HepG2 (cell line): ENCODE measurements at regions not wholly inside any gene's neighbourhood (a gene's known extent, or its start where the extent isn't known, plus 50 kb on each side); places are given as distances from the start of the nearest gene placed in this dataset.

Experiments
- ATAC-seq: fragments of 200-7000 bp; cut with Tn5 transposase; 3 replicates; pipeline ENCODE4 v1.9.1; 2020; ENCODE audit warnings: mild to moderate bottlenecking, moderate library complexity
- BruUV-seq: library from RNA; stranded (reverse); fragments of 400-500 nt; replicated peaks from 2 replicates; lab custom pipeline; 2021; lab: Mats Ljungman, UMichigan
- CTCF ChIA-PET: fragments of 300-600 bp; formaldehyde crosslinking; extraction: SDS; loops from one replicate; lab custom pipeline; 2021; ENCODE audit warnings: low total read pairs, inconsistent platforms, low intra/inter-chr PET ratio; lab: Yijun Ruan, JAX
- POLR2A ChIA-PET: fragments of 350-600 bp; sonication (Branson Sonifier 250); formaldehyde crosslinking; loops from one replicate; lab custom pipeline; 2020; ENCODE audit warnings: antibody characterized with exemption, inconsistent platforms; lab: Yijun Ruan, JAX
- DNase-seq: peaks from one replicate; pipeline ENCODE4 v3.0.0-alpha.2; 2015; ENCODE audit warnings: low spot score
- FAIRE-seq: peaks from 3 replicates; lab custom pipeline; 2011; peaks lifted over from hg19 to GRCh38; lab: Jason Lieb, UNC
- H2AFZ ChIP-seq: one replicate; pipeline ENCODE4 v1.6.1; 2011; ENCODE audit warnings: low read length, inconsistent platforms
- H3K27ac ChIP-seq: fragments of 300-600 bp; 3 replicates; pipeline ENCODE4 v1.8.0; 2011; ENCODE audit warnings: mixed run types, mild to moderate bottlenecking, mixed read lengths, low read length, inconsistent platforms; ENCODE audit not compliant: insufficient read depth; ENCODE audit errors: extremely low read length
- H3K27me3 ChIP-seq, 2 experiments: fragments of 200-600 bp in 1 of 2; 2 replicates in 1 of 2; 3 replicates in 1 of 2; pipeline versions ENCODE4 v1.6.0 to v1.8.0; 2011; ENCODE audit warnings: low read length in 2 of 2, mild to moderate bottlenecking in 2 of 2, moderate library complexity in 2 of 2, inconsistent platforms in 1 of 2; ENCODE audit not compliant: insufficient read depth in 2 of 2, control insufficient read depth in 1 of 2
- H3K36me3 ChIP-seq, 2 experiments: fragments of 200-600 bp in 1 of 2; replicated peaks in 1 of 2; 2 replicates in 1 of 2; 3 replicates in 1 of 2; pipeline versions ENCODE4 v1.5.1 to v1.8.0; 2011; ENCODE audit warnings: low read length in 2 of 2, inconsistent platforms in 1 of 2; ENCODE audit not compliant: insufficient read depth in 2 of 2, control insufficient read depth in 1 of 2
- H3K4me1 ChIP-seq: 2 replicates; pipeline ENCODE4 v1.5.1; 2012; ENCODE audit warnings: low read length, inconsistent platforms; ENCODE audit not compliant: insufficient read depth
- H3K4me2 ChIP-seq: 2 replicates; pipeline ENCODE4 v1.6.0; 2011; ENCODE audit warnings: low read depth, low read length, inconsistent platforms
- H3K4me3 ChIP-seq, 3 experiments: fragments of 200-600 bp in 1 of 3; sonication (generic), shearing (Covaris generic) in 1 of 3; replicated peaks in 1 of 3; 2 replicates each; pipeline ENCODE4 v1.5.1; 2011 to 2016; ENCODE audit warnings: low read length in 3 of 3, inconsistent platforms in 2 of 3, low read depth in 2 of 3, mild to moderate bottlenecking in 2 of 3, control low read depth in 1 of 3, mixed read lengths in 1 of 3; ENCODE audit not compliant: insufficient read depth in 1 of 3
- H3K79me2 ChIP-seq: one replicate; pipeline ENCODE4 v1.6.1; 2011; ENCODE audit warnings: low read length, inconsistent platforms; ENCODE audit not compliant: insufficient read depth
- H3K9ac ChIP-seq: 2 replicates; pipeline ENCODE4 v1.6.0; 2011; ENCODE audit warnings: mild to moderate bottlenecking, low read depth, low read length, inconsistent platforms; ENCODE audit not compliant: insufficient read depth
- H3K9me3 ChIP-seq: 2 replicates; pipeline ENCODE4 v1.5.1; 2012; ENCODE audit warnings: mild to moderate bottlenecking, low read length
- H4K20me1 ChIP-seq: 2 replicates; pipeline ENCODE4 v1.6.0; 2011; ENCODE audit warnings: inconsistent platforms, mild to moderate bottlenecking, low read length, moderate library complexity; ENCODE audit not compliant: insufficient read depth
- DMTF1 ChIP-seq: sonication (generic); formaldehyde crosslinking; IDR thresholded peaks from 2 replicates; pipeline ENCODE4 v1.4.0; 2020; ENCODE audit warnings: mild to moderate bottlenecking, missing genetic modification reagents
- KDM1A ChIP-seq: IDR thresholded peaks from 2 replicates; pipeline ENCODE4 v1.6.1; 2016; ENCODE audit warnings: missing compliant biosample characterization
- NR3C1 ChIP-seq: sonication (generic); formaldehyde crosslinking; IDR thresholded peaks from 2 replicates; pipeline ENCODE4 v1.4.0; 2020; ENCODE audit warnings: missing genetic modification reagents
- SNAPC5 ChIP-seq: sonication (generic); formaldehyde crosslinking; IDR thresholded peaks from 2 replicates; pipeline ENCODE4 v1.8.1; 2023; ENCODE audit warnings: mild to moderate bottlenecking, missing genetic modification reagents, borderline replicate concordance
- TFE3 ChIP-seq: IDR thresholded peaks from 2 replicates; pipeline ENCODE4 v1.6.1; 2016
- ZFP82 ChIP-seq: sonication (generic); formaldehyde crosslinking; IDR thresholded peaks from 2 replicates; pipeline ENCODE4 v1.5.1; 2020; ENCODE audit warnings: mild to moderate bottlenecking, missing genetic modification reagents, borderline replicate concordance
- ZKSCAN1 ChIP-seq: fragments of 150-350 bp; IDR thresholded peaks from 2 replicates; pipeline ENCODE4 v1.6.1; 2014; ENCODE audit warnings: low read length
- ZNF12 ChIP-seq: sonication (generic); formaldehyde crosslinking; IDR thresholded peaks from 2 replicates; pipeline ENCODE4 v1.5.0; 2020; ENCODE audit warnings: missing genetic modification reagents
- ZNF224 ChIP-seq: sonication (generic); formaldehyde crosslinking; IDR thresholded peaks from 2 replicates; pipeline ENCODE4 v1.5.0; 2020; ENCODE audit warnings: mild to moderate bottlenecking, missing genetic modification reagents
- ZNF333 ChIP-seq: sonication (generic); formaldehyde crosslinking; IDR thresholded peaks from 2 replicates; pipeline ENCODE4 v1.4.0; 2020; ENCODE audit warnings: mild to moderate bottlenecking, missing genetic modification reagents, borderline replicate concordance
- ZNF563 ChIP-seq: sonication (generic); formaldehyde crosslinking; IDR thresholded peaks from 2 replicates; pipeline ENCODE4 v1.8.0; 2022; ENCODE audit warnings: mild to moderate bottlenecking, moderate library complexity, missing genetic modification reagents
- ZNF75D ChIP-seq: sonication (generic); formaldehyde crosslinking; IDR thresholded peaks from 2 replicates; pipeline ENCODE4 v1.8.1; 2023; ENCODE audit warnings: missing genetic modification reagents, mild to moderate bottlenecking, borderline replicate concordance
- ZNF878 ChIP-seq: sonication (generic); formaldehyde crosslinking; IDR thresholded peaks from 2 replicates; pipeline ENCODE4 v1.8.1; 2023; ENCODE audit warnings: mild to moderate bottlenecking, missing genetic modification reagents, moderate library complexity
- WGBS: methylation state at CpG from one replicate; pipeline ENCODE4 v1.1.6; 2017; ENCODE audit warnings: low lambda C conversion rate; 5-methylcytosine and 5-hydroxymethylcytosine counted together
- in situ Hi-C: cut with HindIII; loops from 2 replicates; pipeline ENCODE4 v1.10.0; 2017; ENCODE audit warnings: low pct_unique_long_range_greater_than_20kb; ENCODE audit not compliant: extremely low pct_ligation_motif_present
- intact Hi-C: fragments of 100-400 bp; cut with micrococcal nuclease; formaldehyde crosslinking; loops from one replicate; pipeline ENCODE4 v1.10.0; 2022; ENCODE audit not compliant: unreplicated experiment

GRCh38 chr5:174293481-174293880, 248.0 kb downstream of the NSG2 start:
- in situ Hi-C loops, result no loop called here
- no TSS peak for BruUV-seq
- no peak for ATAC-seq

GRCh38 chr5:174294891-174295620, 249.6 kb downstream of the NSG2 start:
- intact Hi-C loops (no loop called here), in situ Hi-C loops (no loop called here)
- Histone ChIP-seq H3K36me3 (no peaks in the 10 kb centered on the region), H4K20me1 (no peaks in the 10 kb centered on the region), H3K27ac (no peak overlapping the region), H3K9me3 (no peaks in the 10 kb centered on the region), H3K9ac (no peak overlapping the region), H3K27me3 (no peaks in the 10 kb centered on the region), H3K79me2 (no peaks in the 10 kb centered on the region), H2AFZ (no peak overlapping the region), H3K4me3 (no peak overlapping the region), H3K4me1 (no peaks in the 10 kb centered on the region), H3K4me2 (no peak overlapping the region)
- POLR2A ChIA-PET, result no interaction called here
- FAIRE-seq (no peak), DNase-seq (no peak), ATAC-seq (no peak)
- TF ChIP-seq ZNF75D (CRISPR knock-in tag) (no peak), ZNF12 (CRISPR knock-in tag) (no peak), TFE3 (CRISPR knock-in tag) (no peak), ZNF224 (CRISPR knock-in tag) (no peak), KDM1A (CRISPR knock-in tag) (no peak), DMTF1 (CRISPR knock-in tag) (no peak)
- 8% methylated on average over 6 of the region's 6 CpGs for WGBS
- no TSS peak for BruUV-seq
- CTCF ChIA-PET, result no interaction called here

More at GRCh38 chr5:174293481-174293880, 248.0 kb downstream of the NSG2 start:
- H3K36me3 ChIP-seq, result no peaks in the 10 kb centered on the region
- no peak overlapping the region for H2AFZ ChIP-seq
- ChIA-PET POLR2A (no interaction called here), CTCF (no interaction called here)
- H3K4me1 ChIP-seq, result no peaks in the 10 kb centered on the region
- intact Hi-C loops, result no loop called here
- DNase-seq, result no peak
- TF ChIP-seq NR3C1 (no peak), ZNF333 (CRISPR knock-in tag) (no peak), ZKSCAN1 (no peak), ZNF563 (CRISPR knock-in tag) (no peak), SNAPC5 (CRISPR knock-in tag) (no peak), ZFP82 (CRISPR knock-in tag) (no peak), ZNF878 (CRISPR knock-in tag) (no peak)
- TF ChIP-seq, all 625 proteins: peak for 0
- Histone ChIP-seq H3K9ac (no peak overlapping the region), H4K20me1 (no peaks in the 10 kb centered on the region), H3K4me2 (no peak overlapping the region), H3K79me2 (no peaks in the 10 kb centered on the region), H3K4me3 (no peak overlapping the region), H3K27me3 (no peaks in the 10 kb centered on the region), H3K27ac (no peak overlapping the region), H3K9me3 (no peaks in the 10 kb centered on the region)
- 0% methylated on average over 4 of the region's 4 CpGs for WGBS
- FAIRE-seq, result no peak
